BLaER1 (cell line): ENCODE measurements at regions not wholly inside any gene's neighbourhood (a gene's known extent, or its start where the extent isn't known, plus 50 kb on each side); places are given as distances from the start of the nearest gene placed in this dataset.

Experiments used
- H3K27ac ChIP-seq: shearing (Covaris generic); formaldehyde crosslinking; 2 replicates; pipeline ENCODE4 v1.8.1; 2022
- H3K27me3 ChIP-seq: shearing (Covaris generic); formaldehyde crosslinking; 2 replicates; pipeline ENCODE4 v1.8.1; 2022
- H3K36me3 ChIP-seq: shearing (Covaris generic); formaldehyde crosslinking; 2 replicates; pipeline ENCODE4 v1.8.1; 2022
- H3K4me1 ChIP-seq: shearing (Covaris generic); formaldehyde crosslinking; 2 replicates; pipeline ENCODE4 v1.8.1; 2022
- H3K4me2 ChIP-seq: shearing (Covaris generic); formaldehyde crosslinking; 2 replicates; pipeline ENCODE4 v1.8.1; 2022
- H3K4me3 ChIP-seq: shearing (Covaris generic); formaldehyde crosslinking; 2 replicates; pipeline ENCODE4 v1.8.1; 2022
- H3K9ac ChIP-seq: shearing (Covaris generic); formaldehyde crosslinking; 2 replicates; pipeline ENCODE4 v1.8.1; 2022
- H3K9me3 ChIP-seq: shearing (Covaris generic); formaldehyde crosslinking; 2 replicates; pipeline ENCODE4 v1.8.1; 2022
- H4K20me1 ChIP-seq: shearing (Covaris generic); formaldehyde crosslinking; 2 replicates; pipeline ENCODE4 v1.8.1; 2022
- Cebpa-rat ChIP-seq: shearing (Covaris generic); IDR thresholded peaks from 2 replicates; pipeline ENCODE4 v1.8.1; 2022

GRCh38 chr11:116179401-116179800 is 593.4 kb downstream of the BUD13 start:
- no peaks in the 10 kb centered on the region for H4K20me1 ChIP-seq
- no peaks in the 10 kb centered on the region for H3K9me3 ChIP-seq
- no peaks in the 10 kb centered on the region for H3K36me3 ChIP-seq
- H3K4me2 ChIP-seq, result no peak overlapping the region
- H3K27me3 ChIP-seq, result no peaks in the 10 kb centered on the region
- no peak overlapping the region for H3K27ac ChIP-seq
- TF ChIP-seq Cebpa-rat, result no peak
- H3K9ac ChIP-seq, result no peak overlapping the region
- H3K4me3 ChIP-seq, result no peak overlapping the region
- peaks cover 14% of the 10 kb centered on the region for H3K4me1 ChIP-seq

- Histone ChIP-seq H3K27me3 (no peaks in the 10 kb centered on the region; the same call in 1 of the 2 replicates), H3K4me3 (no peak overlapping the region), H3K36me3 (no peaks in the 10 kb centered on the region), H4K20me1 (no peaks in the 10 kb centered on the region), H3K4me1 (peaks cover 16% of the 10 kb centered on the region), H3K27ac (no peak overlapping the region), H3K4me2 (no peak overlapping the region), H3K9me3 (no peaks in the 10 kb centered on the region), H3K9ac (no peak overlapping the region)
- TF ChIP-seq Cebpa-rat, result no peak
Measured at GRCh38 chr11:116177521-116178210, 595.1 kb downstream of the BUD13 start.

- no peaks in the 10 kb centered on the region for H3K9me3 ChIP-seq
- H3K4me1 ChIP-seq, result peaks cover 12% of the 10 kb centered on the region
- no peak overlapping the region for H3K4me2 ChIP-seq
- TF ChIP-seq Cebpa-rat, result no peak
- no peak overlapping the region for H3K9ac ChIP-seq
- no peak overlapping the region for H3K4me3 ChIP-seq
- H3K27me3 ChIP-seq, result no peaks in the 10 kb centered on the region; the same call in 1 of the 2 replicates
- no peaks in the 10 kb centered on the region for H3K36me3 ChIP-seq
- no peak overlapping the region for H3K27ac ChIP-seq
- no peaks in the 10 kb centered on the region for H4K20me1 ChIP-seq
Measured at GRCh38 chr11:116176484-116177005, 596.2 kb downstream of the BUD13 start.

- Histone ChIP-seq H3K4me1 (peaks cover 12% of the 10 kb centered on the region), H3K9ac (no peak overlapping the region), H3K36me3 (no peaks in the 10 kb centered on the region), H3K4me2 (no peak overlapping the region), H3K4me3 (no peak overlapping the region), H3K27ac (no peak overlapping the region), H4K20me1 (no peaks in the 10 kb centered on the region), H3K9me3 (no peaks in the 10 kb centered on the region), H3K27me3 (no peaks in the 10 kb centered on the region; the same call in 1 of the 2 replicates)
- no peak for TF ChIP-seq Cebpa-rat
Measured at GRCh38 chr11:116175707-116176106, 597.1 kb downstream of the BUD13 start.

- no peak overlapping the region for H3K4me3 ChIP-seq
Measured at GRCh38 chr11:116173941-116174911, 598.6 kb downstream of the BUD13 start.

GRCh38 chr11:116173506-116173905 is 599.3 kb downstream of the BUD13 start:
- Histone ChIP-seq H3K36me3 (no peaks in the 10 kb centered on the region), H3K4me2 (no peak overlapping the region; the same call in 1 of the 2 replicates), H3K4me3 (no peak overlapping the region), H3K27me3 (no peaks in the 10 kb centered on the region; the same call in 1 of the 2 replicates), H3K27ac (no peak overlapping the region), H3K9me3 (no peaks in the 10 kb centered on the region), H4K20me1 (no peaks in the 10 kb centered on the region), H3K4me1 (peaks cover 12% of the 10 kb centered on the region), H3K9ac (no peak overlapping the region)
- TF ChIP-seq Cebpa-rat, result no peak

More at GRCh38 chr11:116173941-116174911, 598.6 kb downstream of the BUD13 start:
- no peaks in the 10 kb centered on the region for H3K9me3 ChIP-seq
- H3K36me3 ChIP-seq, result no peaks in the 10 kb centered on the region
- no peak overlapping the region for H3K9ac ChIP-seq
- H3K4me1 ChIP-seq, result peaks cover 12% of the 10 kb centered on the region
- TF ChIP-seq Cebpa-rat, result no peak
- H3K27ac ChIP-seq, result no peak overlapping the region
- no peaks in the 10 kb centered on the region; the same call in 1 of the 2 replicates for H3K27me3 ChIP-seq
- no peak overlapping the region for H3K4me2 ChIP-seq
- no peaks in the 10 kb centered on the region for H4K20me1 ChIP-seq

- TF ChIP-seq Cebpa-rat, result no peak
- Histone ChIP-seq H3K36me3 (no peaks in the 10 kb centered on the region), H3K9ac (no peak overlapping the region), H3K27ac (no peak overlapping the region), H3K27me3 (no peaks in the 10 kb centered on the region; the same call in 1 of the 2 replicates), H3K4me2 (peak overlapping the region; percentile 34), H3K4me3 (no peak overlapping the region), H4K20me1 (no peaks in the 10 kb centered on the region), H3K4me1 (peaks cover 12% of the 10 kb centered on the region), H3K9me3 (no peaks in the 10 kb centered on the region)
Measured at GRCh38 chr11:116172851-116173250, 599.9 kb downstream of the BUD13 start.

- H3K4me2 ChIP-seq, result no peak overlapping the region
- no peaks in the 10 kb centered on the region for H3K36me3 ChIP-seq
- no peaks in the 10 kb centered on the region for H4K20me1 ChIP-seq
- no peaks in the 10 kb centered on the region; the same call in 1 of the 2 replicates for H3K27me3 ChIP-seq
- no peak overlapping the region for H3K9ac ChIP-seq
- no peaks in the 10 kb centered on the region for H3K9me3 ChIP-seq
- H3K4me1 ChIP-seq, result peaks cover 12% of the 10 kb centered on the region
- H3K27ac ChIP-seq, result no peak overlapping the region
- no peak overlapping the region for H3K4me3 ChIP-seq
- no peak for TF ChIP-seq Cebpa-rat
Measured at GRCh38 chr11:116172156-116172555, 600.6 kb downstream of the BUD13 start.

GRCh38 chr11:116171271-116172140 is 601.3 kb downstream of the BUD13 start:
- no peak overlapping the region for H3K9ac ChIP-seq
- H3K9me3 ChIP-seq, result no peaks in the 10 kb centered on the region
- no peak overlapping the region for H3K4me2 ChIP-seq
- H3K27ac ChIP-seq, result no peak overlapping the region
- H3K27me3 ChIP-seq, result no peaks in the 10 kb centered on the region; the same call in 1 of the 2 replicates
- H3K4me3 ChIP-seq, result no peak overlapping the region
- peaks cover 11% of the 10 kb centered on the region for H3K4me1 ChIP-seq
- TF ChIP-seq Cebpa-rat, result no peak
- no peaks in the 10 kb centered on the region for H4K20me1 ChIP-seq
- no peaks in the 10 kb centered on the region for H3K36me3 ChIP-seq
